ENCODE measurements at regions not wholly inside any gene's neighbourhood (a gene's known extent, or its start where the extent isn't known, plus 50 kb on each side); places are given as distances from the start of the nearest gene placed in this dataset.
"Not testable (repeated sequence)": the region's sequence is repeated elsewhere in the genome, so short reads cannot be mapped to it uniquely, and the experiment has no call there.

DNA sequence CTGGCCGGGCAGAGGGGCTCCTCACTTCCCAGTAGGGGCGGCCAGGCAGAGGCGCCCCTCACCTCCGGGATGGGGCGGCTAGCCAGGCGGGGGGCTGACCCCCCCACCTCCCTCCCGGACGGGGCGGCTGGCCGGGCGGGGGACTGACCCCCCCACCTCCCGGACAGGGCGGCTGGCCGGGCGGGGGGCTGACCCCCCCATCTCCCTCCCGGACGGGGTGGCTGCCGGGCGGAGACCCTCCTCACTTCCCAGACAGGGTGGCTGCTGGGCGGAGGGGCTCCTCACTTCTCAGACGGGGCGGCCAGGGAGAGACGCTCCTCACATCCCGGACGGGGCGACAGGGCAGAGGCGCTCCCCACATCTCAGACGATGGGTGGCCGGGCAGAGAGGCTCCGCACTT, 66.4 kb upstream of the MEDAG start:
- not testable (repeated sequence) for H3K9me3 ChIP-seq, H3K27me3 ChIP-seq, H3K4me3 ChIP-seq, H3K36me3 ChIP-seq, DNase-seq

DNA sequence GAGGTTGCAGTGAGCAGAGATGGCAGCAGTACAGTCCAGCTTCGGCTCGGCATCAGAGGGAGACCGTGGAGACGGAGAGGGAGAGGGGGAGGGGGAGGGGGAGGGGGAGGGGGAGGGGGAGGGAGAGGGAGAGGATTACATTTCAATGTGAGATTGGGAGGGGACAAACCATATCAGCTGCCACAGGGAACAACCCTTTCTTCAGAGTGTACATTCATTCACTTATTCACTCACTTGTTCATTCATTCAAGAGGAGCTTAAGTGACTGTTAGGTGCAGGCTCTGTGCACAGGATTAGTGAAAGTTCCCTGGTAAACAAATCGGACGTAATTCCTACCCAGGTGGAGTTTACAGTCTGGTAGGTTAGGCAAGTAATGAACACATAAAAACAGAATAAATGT, 65.6 kb upstream of the MEDAG start:
- Histone ChIP-seq H3K4me3 (no peak overlapping the region), H3K36me3 (no peaks in the 10 kb centered on the region)

DNA sequence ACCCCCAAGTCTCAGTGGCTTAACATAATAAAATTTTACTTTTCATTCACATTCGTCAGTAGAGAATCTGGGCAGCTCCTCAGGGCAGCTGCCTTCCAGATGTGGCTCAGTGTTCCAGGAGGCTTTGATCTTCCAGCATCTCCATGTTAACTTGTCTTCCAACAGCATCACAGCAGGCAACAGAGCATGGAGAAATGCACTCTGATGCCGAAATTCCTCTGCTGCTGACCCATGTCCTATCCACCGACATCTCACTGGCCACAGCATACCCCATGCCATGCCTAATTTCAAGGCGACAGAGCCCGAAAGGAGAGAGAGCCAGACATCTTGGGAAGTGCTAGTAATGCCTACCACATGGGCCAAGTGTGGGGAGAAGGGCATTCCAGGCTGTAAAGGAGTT, 64.9 kb upstream of the MEDAG start:
- Histone ChIP-seq H3K27me3 (no peaks in the 10 kb centered on the region), H3K4me3 (no peak overlapping the region), H3K9me3 (no peaks in the 10 kb centered on the region), H3K36me3 (no peaks in the 10 kb centered on the region)
- DNase-seq, result no peak

More for the DNA sequence above, 65.6 kb upstream of the MEDAG start:
- Histone ChIP-seq H3K27me3 (no peaks in the 10 kb centered on the region), H3K9me3 (no peaks in the 10 kb centered on the region)
- DNase-seq, result no peak

DNA sequence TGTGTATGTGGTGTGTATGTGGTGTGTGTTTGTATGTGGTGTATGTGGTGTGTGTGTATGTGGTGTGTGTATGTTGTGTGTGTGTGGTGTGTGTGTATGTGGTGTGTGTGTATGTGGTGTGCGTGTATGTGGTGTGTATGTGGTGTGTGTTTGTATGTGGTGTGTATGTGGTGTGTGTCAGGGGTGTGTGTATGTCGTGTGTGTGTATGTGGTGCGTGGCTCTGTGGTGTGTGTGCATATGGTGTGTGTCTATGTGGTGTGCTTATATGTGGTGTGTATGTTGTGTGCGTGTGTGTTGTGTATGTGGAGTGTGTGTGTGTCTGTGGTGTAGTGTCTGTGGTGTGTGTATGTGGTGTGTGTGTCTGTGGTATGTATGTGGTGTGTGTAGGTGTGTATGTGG, 62.5 kb upstream of the MEDAG start:
- Histone ChIP-seq H3K36me3 (no peaks in the 10 kb centered on the region), H3K4me3 (no peak overlapping the region), H3K27me3 (no peaks in the 10 kb centered on the region), H3K9me3 (no peaks in the 10 kb centered on the region)
- no peak for DNase-seq

DNA sequence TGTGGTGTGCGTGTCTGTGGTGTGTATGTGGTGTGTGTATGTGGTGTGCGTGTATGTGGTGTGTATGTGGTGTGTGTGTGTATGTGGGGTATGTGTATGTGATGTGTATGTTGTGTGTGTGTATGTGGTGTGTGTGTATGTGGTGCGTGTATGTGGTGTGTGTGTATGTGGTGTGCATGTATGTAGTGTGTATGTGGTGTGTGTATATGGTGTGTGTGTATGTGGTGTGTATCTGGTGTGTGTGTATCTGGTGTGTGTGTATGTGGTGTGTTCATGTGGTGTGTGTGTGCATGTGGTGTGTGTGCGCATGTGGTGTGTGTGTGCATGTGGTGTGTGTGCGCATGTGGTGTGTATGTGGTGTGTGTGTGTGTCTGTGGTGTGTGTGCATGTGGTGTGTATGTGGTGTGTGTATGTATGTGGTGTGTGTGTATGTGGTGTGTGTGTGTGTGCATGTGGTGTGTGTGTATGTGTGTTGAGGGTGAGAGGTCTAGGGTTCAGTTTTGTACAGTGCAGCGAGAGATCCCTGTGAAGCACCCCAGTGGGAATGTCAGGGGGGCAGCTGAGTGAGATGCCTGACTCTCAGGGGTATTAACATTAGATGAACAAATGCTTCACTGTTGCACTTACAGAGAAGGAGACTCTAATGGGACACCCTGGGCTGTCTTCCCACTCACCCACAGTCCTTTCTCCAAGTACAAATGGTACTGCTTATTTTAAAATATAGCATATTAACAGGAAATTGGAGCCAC, 61.3 kb upstream of the MEDAG start:
- DNase-seq, result no peak
- H3K27me3 ChIP-seq, result no peaks in the 10 kb centered on the region
- no peak overlapping the region for H3K4me3 ChIP-seq
- no peaks in the 10 kb centered on the region for H3K9me3 ChIP-seq
- H3K36me3 ChIP-seq, result no peaks in the 10 kb centered on the region

DNA sequence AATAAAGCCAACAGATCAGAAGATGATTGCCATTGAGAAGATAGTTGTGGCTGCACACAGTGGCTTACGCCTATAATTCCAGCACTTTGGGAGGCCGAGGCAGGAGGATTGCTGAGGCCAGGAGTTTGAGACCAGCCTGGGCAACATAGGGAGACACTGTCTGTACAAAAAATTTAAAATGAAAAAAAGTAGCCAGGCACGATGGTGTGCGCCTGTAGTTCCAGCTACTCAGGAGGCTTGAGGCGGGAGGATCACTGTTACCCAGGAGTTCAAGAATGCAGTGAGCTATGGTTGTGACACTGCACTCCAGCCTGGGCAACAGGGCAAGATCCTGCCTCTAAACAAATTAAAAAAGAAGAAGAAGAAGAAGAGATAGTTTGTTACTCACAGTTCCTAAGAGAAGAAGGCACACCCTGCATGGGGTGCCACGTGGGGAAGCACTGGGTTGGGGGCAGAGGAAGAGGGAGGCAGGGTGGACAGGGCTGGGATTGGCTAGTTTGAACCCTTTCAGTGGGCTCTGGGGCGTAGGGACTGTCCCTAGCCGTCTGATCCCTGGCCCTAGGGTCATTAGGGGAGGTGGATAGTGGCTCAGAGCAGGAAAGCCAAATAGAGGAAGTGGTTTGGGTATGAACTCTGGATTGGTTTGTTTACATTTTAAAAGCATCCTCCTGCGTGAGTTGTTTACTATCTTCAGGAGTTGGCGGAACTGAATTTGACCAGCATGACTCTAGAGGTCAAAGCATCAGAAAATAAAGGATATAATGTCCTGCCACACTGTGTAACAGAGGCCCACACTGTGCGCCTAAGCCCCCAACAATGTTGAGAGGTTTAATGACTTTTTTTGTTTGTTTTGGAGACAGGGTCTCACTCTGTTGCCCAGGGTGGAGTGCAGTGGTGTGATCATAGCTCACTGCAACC, 60.5 kb upstream of the MEDAG start:
- H3K27me3 ChIP-seq, result no peaks in the 10 kb centered on the region
- no peaks in the 10 kb centered on the region for H3K9me3 ChIP-seq
- DNase-seq, result no peak
- H3K4me3 ChIP-seq, result no peak overlapping the region
- H3K36me3 ChIP-seq, result no peaks in the 10 kb centered on the region

DNA sequence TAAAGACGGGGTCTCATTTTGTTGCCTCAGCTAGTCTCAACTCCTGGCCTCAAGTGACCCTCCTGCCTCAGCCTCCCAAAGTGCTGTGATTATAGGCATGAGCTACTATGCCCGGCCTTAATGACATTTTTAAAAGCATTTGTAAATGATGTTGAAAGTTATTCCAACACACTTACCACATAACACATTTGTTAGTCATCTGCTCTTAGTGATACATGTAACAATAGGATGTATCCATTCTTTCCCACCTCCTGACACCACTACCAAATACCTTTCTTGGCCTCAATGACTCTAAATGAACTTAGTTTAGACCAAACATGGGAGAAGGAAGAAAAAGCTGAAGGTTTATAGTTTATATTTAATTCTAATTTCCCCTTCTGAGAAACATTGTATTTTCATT, 59.8 kb upstream of the MEDAG start:
- no peaks in the 10 kb centered on the region for H3K9me3 ChIP-seq
- DNase-seq, result no peak
- H3K4me3 ChIP-seq, result no peak overlapping the region
- no peaks in the 10 kb centered on the region for H3K36me3 ChIP-seq
- H3K27me3 ChIP-seq, result no peaks in the 10 kb centered on the region

DNA sequence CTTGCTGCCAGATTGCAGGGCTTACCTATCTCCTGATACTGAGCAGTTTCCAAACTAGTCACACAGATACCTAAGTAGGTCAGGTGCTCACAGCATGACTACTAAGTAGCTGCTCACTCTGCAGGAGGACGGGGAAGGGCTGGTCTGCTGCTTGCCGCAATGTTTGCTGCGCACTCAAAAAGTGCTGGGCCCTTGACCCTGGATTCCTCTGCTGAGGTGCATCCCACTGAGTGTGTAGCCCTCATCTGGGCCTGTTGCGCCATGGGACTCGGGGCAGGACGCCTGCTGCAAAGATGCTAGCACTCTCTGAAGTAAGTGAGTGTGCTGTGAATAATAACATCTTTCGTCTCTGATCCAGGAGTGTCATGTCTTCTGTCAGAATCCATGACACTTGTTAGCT, 59.2 kb upstream of the MEDAG start:
- Histone ChIP-seq H3K27me3 (no peaks in the 10 kb centered on the region), H3K4me3 (no peak overlapping the region), H3K9me3 (no peaks in the 10 kb centered on the region), H3K36me3 (no peaks in the 10 kb centered on the region)
- DNase-seq, result no peak

DNA sequence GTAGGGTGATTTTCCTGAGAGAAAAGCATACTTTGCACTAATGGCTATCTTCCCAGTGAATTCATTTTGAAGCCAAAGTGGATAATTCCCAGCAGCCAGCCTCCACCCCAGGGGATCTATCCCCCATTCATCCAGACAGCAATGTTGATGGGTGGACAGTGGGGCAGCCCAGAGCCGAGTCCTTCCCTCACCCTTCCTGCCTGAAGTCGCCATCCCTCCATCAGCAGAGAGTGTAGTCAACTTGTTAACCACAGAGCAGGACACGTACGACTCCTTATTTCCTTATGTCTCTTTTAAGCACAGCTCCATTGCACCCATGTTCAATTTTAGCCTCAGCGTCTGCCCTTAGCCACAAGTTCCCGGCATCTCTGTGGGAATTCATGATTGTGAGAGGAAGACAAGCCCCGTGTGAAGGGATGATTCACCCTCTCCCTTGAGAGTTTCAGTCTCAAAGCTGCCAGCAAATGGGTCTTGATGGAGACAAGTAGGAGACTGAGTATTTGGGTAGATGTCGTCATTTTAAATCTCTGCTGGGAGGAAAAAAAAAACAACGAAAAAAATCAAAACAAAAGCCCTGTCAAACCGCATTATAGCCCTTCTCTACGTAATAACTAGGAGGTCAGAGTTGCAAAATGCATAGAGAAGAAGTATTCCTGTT, 58.3 kb upstream of the MEDAG start:
- H3K27me3 ChIP-seq, result no peaks in the 10 kb centered on the region
- H3K9me3 ChIP-seq, result no peaks in the 10 kb centered on the region
- H3K4me3 ChIP-seq, result no peak overlapping the region
- DNase-seq, result peak; percentile 86
- H3K36me3 ChIP-seq, result no peaks in the 10 kb centered on the region

DNA sequence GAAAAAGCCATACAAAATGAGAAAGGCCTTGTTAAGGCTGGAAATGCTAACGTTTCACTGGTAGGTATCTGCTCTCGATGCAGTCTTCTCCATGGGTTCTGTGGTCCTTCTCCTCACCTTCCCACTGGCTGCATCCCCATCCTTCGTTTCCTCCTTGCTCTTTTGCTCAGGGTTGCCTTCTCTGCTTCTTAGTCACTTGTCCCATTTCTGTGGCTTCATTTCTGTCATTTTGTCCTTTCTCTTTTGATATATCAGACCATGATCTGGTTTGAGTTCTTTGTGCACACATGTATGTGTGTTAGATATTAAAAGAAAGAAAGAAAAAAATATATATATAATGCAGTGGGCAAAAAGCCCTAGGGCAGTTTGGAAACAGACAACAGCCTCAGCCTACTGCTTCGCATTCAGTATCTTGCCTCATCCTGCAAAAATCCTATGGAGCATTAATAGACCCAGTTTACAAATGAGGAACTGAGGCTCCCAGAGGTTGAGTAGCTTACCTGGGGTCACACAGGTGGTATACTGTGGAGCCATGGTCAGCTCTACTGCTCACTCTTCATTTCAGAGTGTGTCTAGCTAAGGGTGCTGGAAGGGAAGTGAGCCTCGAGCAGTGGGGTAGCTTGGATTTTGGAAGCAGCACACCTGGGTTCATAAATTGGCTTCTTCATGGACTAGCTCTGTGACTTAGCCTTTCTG, 57.6 kb upstream of the MEDAG start:
- Histone ChIP-seq H3K36me3 (no peaks in the 10 kb centered on the region), H3K4me3 (no peak overlapping the region), H3K27me3 (no peaks in the 10 kb centered on the region), H3K9me3 (no peaks in the 10 kb centered on the region)
- DNase-seq, result no peak

DNA sequence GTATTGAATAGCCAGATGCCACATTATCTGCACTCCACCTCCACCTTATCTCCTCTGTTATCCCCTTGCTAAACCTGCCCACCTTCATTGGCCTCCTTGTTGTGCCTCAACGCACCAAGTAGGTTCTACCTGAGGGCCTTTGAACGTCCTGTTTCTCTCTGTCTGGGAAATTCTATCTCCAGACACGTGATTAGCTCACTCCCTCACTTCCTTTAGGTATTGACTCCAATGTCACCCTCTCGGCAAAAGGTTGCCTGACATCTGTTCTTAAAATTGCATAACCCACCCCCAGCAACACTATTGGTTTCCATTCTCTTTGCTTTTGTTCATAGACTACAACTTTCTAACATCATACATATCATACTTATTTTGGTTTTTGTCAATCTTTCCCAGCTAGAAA, 56.5 kb upstream of the MEDAG start:
- H3K9me3 ChIP-seq, result no peaks in the 10 kb centered on the region
- DNase-seq, result no peak
- H3K27me3 ChIP-seq, result no peaks in the 10 kb centered on the region
- H3K36me3 ChIP-seq, result no peaks in the 10 kb centered on the region
- H3K4me3 ChIP-seq, result no peak overlapping the region

DNA sequence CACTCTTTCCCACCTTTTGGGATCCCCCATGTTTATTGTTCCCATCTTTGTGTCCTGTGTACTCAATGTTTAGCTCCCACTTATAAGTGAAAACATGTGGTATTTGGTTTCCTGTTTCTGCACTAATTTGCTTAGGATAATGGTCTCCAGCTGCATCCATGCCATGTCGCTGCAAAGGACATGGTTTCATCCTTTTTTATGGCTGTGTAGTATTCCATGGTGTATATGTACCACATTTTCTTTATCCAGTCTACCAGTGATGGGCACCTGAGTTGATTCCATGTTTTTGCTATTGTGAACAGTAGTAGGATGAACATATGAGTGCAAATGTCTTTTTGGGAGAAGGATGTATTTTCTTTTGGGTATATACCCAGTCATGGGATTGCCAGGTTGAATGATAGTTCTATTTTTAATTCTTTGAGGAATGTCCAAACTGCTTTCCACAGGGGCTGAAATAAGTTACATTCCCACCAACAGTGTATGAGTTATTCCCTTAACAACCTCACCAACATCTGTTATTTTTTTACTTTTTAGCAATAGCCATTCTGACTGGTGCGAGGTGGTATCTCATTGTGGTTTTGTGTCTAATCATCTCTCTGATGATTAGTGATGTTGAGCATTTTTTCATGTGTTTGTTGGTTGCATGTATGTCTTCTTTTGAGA, 55.7 kb upstream of the MEDAG start:
- Histone ChIP-seq H3K9me3 (no peaks in the 10 kb centered on the region), H3K27me3 (no peaks in the 10 kb centered on the region), H3K4me3 (no peak overlapping the region), H3K36me3 (no peaks in the 10 kb centered on the region)
- no peak for DNase-seq

DNA sequence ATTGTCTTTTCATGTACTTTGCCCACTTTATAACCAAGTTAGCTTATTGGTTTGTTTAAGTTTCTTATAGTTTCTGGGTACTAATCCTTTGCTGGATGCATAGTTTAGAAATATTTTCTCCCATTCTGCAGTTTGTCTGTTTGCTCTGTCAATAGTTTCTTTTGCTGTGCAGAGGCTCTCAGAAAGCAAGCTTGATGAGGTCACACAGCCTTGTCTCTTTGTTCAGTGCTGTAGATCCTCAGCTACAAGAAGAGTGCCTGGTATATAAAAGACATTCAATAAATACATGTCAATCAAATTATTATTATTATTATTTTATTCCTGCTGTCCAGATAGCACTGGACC, 55.2 kb upstream of the MEDAG start:
- no peak for DNase-seq

DNA sequence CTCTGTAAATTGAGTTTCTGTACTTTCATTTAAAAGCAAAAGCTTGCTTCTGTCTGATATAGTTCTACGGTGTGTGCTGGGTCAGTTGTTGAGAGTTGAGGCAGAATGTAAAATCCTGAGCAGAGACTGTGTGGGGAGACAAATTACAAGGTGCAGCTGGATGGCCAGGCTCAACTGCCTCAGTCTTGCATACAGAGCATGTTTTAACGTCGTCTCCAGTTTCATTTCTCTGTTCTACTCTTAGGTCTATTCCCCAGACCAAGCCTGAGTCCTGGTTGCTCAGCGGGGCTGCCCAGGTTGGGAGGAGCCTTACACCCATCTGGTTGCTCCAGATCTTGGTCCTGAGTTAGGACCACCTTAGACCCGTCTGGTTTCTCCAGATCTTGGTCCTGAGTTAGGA, 54.4 kb upstream of the MEDAG start:
- H3K4me3 ChIP-seq, result no peak overlapping the region
- no peak for DNase-seq
- H3K36me3 ChIP-seq, result no peaks in the 10 kb centered on the region
- H3K27me3 ChIP-seq, result no peaks in the 10 kb centered on the region
- no peaks in the 10 kb centered on the region for H3K9me3 ChIP-seq

More for the DNA sequence above, 55.2 kb upstream of the MEDAG start:
- Histone ChIP-seq H3K4me3 (no peak overlapping the region), H3K9me3 (no peaks in the 10 kb centered on the region), H3K27me3 (no peaks in the 10 kb centered on the region), H3K36me3 (no peaks in the 10 kb centered on the region)

DNA sequence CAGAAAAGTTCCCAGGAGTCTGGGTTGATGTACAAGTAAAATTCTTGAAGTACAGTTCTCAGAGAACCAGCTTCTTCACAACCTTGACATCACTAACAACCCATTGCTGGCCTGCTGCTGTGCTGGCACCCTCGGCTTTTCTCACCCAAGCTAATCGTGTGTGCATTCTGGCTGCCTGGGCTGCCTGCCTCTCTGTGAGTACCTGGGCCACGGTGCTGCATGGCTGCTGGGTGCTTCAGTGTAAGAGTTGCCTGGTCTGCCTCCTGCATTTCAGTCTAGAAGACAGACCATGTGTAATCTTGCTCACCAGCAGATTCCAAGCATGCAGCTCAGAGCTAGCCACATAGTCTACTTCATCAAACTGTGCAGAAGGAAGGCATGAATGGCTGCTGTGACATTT, 50.5 kb upstream of the MEDAG start:
- no peaks in the 10 kb centered on the region for H3K36me3 ChIP-seq
- H3K27me3 ChIP-seq, result no peaks in the 10 kb centered on the region
- no peak for DNase-seq

DNA sequence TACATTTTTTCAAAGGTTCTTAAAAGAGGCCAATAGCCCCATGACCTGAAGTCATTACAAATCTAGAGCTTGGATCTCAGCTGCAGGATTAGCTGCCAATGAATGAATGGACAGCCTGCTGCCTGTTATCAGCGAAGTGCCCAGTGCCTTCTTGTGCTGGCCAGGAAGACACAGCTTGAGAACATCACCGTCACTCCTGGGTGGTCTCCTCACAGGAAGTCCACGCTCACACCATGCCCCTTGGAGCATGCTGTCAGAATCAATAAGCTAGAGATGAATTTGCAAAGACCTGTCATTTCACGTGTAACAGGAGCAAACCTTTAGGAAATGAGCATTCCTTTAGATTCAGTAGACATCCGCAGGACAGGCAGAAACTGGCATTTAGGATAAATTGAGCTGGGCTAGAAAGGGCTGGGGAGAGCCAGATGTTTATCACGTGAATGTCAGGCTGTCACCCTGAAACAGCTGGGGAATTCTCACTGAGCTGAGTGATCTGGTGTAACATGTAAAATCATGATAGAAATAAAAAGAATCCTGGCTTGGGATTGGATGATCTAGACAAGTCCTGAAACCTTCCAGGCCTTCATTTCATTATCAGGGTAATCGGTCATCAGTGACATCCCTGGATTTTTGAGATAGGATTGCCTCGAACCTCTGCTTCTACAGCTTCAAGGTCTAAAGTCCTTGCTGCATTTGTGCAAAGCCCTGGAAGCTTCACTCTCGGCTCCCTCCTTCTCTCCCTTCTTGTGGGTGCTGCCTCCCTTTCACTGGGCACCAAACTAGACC, 49.9 kb upstream of the MEDAG start:
- no peak for DNase-seq
- H3K36me3 ChIP-seq, result no peaks in the 10 kb centered on the region
- H3K27me3 ChIP-seq, result no peaks in the 10 kb centered on the region
- no peak overlapping the region for H3K4me3 ChIP-seq
- no peaks in the 10 kb centered on the region for H3K9me3 ChIP-seq

More for the DNA sequence above, 50.5 kb upstream of the MEDAG start:
- H3K9me3 ChIP-seq, result no peaks in the 10 kb centered on the region
- no peak overlapping the region for H3K4me3 ChIP-seq
